ENCODE measurements at regions not wholly inside any gene's neighbourhood (a gene's known extent, or its start where the extent isn't known, plus 50 kb on each side); places are given as distances from the start of the nearest gene placed in this dataset.

- TF ChIP-seq, protein P1, sequence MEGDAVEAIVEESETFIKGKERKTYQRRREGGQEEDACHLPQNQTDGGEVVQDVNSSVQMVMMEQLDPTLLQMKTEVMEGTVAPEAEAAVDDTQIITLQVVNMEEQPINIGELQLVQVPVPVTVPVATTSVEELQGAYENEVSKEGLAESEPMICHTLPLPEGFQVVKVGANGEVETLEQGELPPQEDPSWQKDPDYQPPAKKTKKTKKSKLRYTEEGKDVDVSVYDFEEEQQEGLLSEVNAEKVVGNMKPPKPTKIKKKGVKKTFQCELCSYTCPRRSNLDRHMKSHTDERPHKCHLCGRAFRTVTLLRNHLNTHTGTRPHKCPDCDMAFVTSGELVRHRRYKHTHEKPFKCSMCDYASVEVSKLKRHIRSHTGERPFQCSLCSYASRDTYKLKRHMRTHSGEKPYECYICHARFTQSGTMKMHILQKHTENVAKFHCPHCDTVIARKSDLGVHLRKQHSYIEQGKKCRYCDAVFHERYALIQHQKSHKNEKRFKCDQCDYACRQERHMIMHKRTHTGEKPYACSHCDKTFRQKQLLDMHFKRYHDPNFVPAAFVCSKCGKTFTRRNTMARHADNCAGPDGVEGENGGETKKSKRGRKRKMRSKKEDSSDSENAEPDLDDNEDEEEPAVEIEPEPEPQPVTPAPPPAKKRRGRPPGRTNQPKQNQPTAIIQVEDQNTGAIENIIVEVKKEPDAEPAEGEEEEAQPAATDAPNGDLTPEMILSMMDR (IDR thresholded peaks at IDR 0.05), result no peak
- no peak for TF ChIP-seq ZFX (IDR thresholded peaks at IDR 0.05; ENCODE audit: borderline replicate concordance)
Measured at GRCh38 chr9:105971986-105972385, 277.6 kb downstream of the TMEM38B start.

Data from 22Rv1 (cell line).